ENCODE measurements at regions not wholly inside any gene's neighbourhood (a gene's known extent, or its start where the extent isn't known, plus 50 kb on each side); places are given as distances from the start of the nearest gene placed in this dataset.

DNA sequence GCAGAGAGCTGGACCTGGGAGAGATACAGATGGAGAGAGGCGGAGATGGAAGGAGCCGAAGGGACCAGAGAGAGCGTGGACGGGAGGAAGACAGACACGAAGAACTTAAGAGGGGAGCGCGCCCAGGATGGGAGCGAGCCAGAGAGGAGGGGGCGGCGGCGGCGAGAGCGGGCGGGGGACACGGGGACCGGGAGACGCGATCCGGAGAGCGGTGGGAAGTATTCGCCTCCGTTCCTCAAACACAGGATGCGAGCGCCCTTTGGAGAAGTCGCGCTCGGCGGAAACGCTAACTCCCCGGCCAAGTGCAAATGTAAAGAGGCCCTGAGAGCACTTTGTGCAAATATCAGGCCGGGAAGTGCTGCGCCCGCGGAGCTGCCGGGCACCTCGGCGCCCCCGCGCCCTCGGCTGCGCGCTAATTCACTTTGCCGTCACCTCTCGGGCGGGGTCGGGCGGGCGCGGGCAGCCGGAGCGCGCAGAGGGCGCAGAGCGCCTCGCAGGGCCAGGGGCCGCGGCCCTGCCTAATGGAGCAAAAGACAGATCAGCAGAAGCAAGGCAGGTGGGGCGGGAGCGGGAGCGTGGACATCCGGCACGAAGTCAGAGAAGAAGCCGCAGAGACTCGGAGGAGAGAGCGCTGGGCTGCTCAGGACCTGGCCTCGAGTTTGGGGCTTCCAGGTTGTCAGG is 281.2 kb downstream of the RRAGC start:
- no peak overlapping the region for H3K4me2 ChIP-seq (ENCODE audit: low read length)
- CTCF ChIA-PET: no interaction called here
- no peak overlapping the region for H3K27ac ChIP-seq (ENCODE audit: low read depth, low read length)
- H3K36me3 ChIP-seq (ENCODE audit: control insufficient read depth in 1 of 2, insufficient read depth in 2 of 2, low read length in 2 of 2): no peaks in the 10 kb centered on the region
- no peaks in the 10 kb centered on the region for H4K20me1 ChIP-seq (ENCODE audit: insufficient read depth)
- no peak for DNase-seq (ENCODE audit: low read depth, low spot score)
- no peaks in the 10 kb centered on the region for H3K9me2 ChIP-seq (ENCODE audit: insufficient read depth)
- H3K4me3 ChIP-seq (replicated peaks in 1 of 2; ENCODE audit: low read depth in 1 of 2, low read length in 2 of 2): no peak overlapping the region
- RAD21 ChIA-PET (ENCODE audit: low non-redundant PET in 1 of 2, low total read pairs in 2 of 2, uncharacterized antibody in 2 of 2, unreplicated experiment in 2 of 2): no interaction called here
- POLR2A ChIA-PET: no interaction called here
- H3K79me2 ChIP-seq (ENCODE audit: insufficient read depth, low read length): no peaks in the 10 kb centered on the region
- no peaks in the 10 kb centered on the region for H3K4me1 ChIP-seq (ENCODE audit: control insufficient read depth in 1 of 2, insufficient read depth in 2 of 2, low read length in 2 of 2)
- no peak overlapping the region for H3K9ac ChIP-seq (ENCODE audit: low read length)
- ATAC-seq: no peak
- no peak overlapping the region for H2AFZ ChIP-seq (ENCODE audit: low read depth, low read length, poor library complexity, severe bottlenecking)
- H3K27me3 ChIP-seq (ENCODE audit: insufficient read depth, low read length): no peaks in the 10 kb centered on the region
- no TSS peak for BruUV-seq (replicated peaks)
- intact Hi-C loops (cut with micrococcal nuclease): no loop called here
- TF ChIP-seq JUND (IDR thresholded peaks at IDR 0.05) (no peak), SP1 (IDR thresholded peaks at IDR 0.05; ENCODE audit: low read depth) (no peak), CEBPB (IDR thresholded peaks at IDR 0.05; ENCODE audit: low read depth) (no peak), FOSL1 (IDR thresholded peaks at IDR 0.05; ENCODE audit: low read depth) (no peak), EZH2phosphoT487 (IDR thresholded peaks at IDR 0.05; ENCODE audit: borderline replicate concordance) (no peak), ZNF274 (IDR thresholded peaks at IDR 0.05; ENCODE audit: low read depth, low read length) (no peak), CTCF (IDR thresholded peaks at IDR 0.05 in 2 of 3, conservative IDR thresholded peaks at IDR 0.05 in 1 of 3; ENCODE audit: borderline replicate concordance in 1 of 3, insufficient read depth in 1 of 3, low read depth in 2 of 3, low read length in 2 of 3) (no peak), POLR2A (IDR thresholded peaks at IDR 0.05; ENCODE audit: borderline replicate concordance, extremely low read depth, insufficient read depth, insufficient read length) (no peak), ZFX (IDR thresholded peaks at IDR 0.05) (no peak), EZH2 (IDR thresholded peaks at IDR 0.05) (no peak), YY1 (IDR thresholded peaks at IDR 0.05; ENCODE audit: extremely low read depth, insufficient replicate concordance, low read depth, low read length) (no peak), TCF7L2 (IDR thresholded peaks at IDR 0.05; ENCODE audit: borderline replicate concordance, extremely low read depth, insufficient read depth, insufficient read length) (no peak), POLR2AphosphoS5 (IDR thresholded peaks at IDR 0.05; ENCODE audit: low read depth, low read length) (no peak)
- TF ChIP-seq, protein P1, sequence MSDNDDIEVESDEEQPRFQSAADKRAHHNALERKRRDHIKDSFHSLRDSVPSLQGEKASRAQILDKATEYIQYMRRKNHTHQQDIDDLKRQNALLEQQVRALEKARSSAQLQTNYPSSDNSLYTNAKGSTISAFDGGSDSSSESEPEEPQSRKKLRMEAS (IDR thresholded peaks at IDR 0.05): no peak
- TF ChIP-seq, protein P2, sequence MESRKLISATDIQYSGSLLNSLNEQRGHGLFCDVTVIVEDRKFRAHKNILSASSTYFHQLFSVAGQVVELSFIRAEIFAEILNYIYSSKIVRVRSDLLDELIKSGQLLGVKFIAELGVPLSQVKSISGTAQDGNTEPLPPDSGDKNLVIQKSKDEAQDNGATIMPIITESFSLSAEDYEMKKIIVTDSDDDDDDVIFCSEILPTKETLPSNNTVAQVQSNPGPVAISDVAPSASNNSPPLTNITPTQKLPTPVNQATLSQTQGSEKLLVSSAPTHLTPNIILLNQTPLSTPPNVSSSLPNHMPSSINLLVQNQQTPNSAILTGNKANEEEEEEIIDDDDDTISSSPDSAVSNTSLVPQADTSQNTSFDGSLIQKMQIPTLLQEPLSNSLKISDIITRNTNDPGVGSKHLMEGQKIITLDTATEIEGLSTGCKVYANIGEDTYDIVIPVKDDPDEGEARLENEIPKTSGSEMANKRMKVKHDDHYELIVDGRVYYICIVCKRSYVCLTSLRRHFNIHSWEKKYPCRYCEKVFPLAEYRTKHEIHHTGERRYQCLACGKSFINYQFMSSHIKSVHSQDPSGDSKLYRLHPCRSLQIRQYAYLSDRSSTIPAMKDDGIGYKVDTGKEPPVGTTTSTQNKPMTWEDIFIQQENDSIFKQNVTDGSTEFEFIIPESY (IDR thresholded peaks at IDR 0.05; ENCODE audit: extremely low read depth, insufficient replicate concordance, low read length): no peak
- no peaks in the 10 kb centered on the region for H3K9me3 ChIP-seq (ENCODE audit: control insufficient read depth in 1 of 2, insufficient read depth in 1 of 2, low read depth in 1 of 2, low read length in 2 of 2)
